Tibial nerve (tissue), 4 donors: ENCODE measurements at regions not wholly inside any gene's neighbourhood (a gene's known extent, or its start where the extent isn't known, plus 50 kb on each side); places are given as distances from the start of the nearest gene placed in this dataset.

Source experiments
- CTCF ChIP-seq, 5 experiments: fragments of 200-600 bp in 3 of 5; fragments of 450-650 bp in 2 of 5; sonication (generic) in 3 of 5; IDR thresholded peaks; one replicate each; pipeline ENCODE4 v1.5.1; 2016 to 2019; ENCODE audit warnings: antibody characterized with exemption in 5 of 5, mild to moderate bottlenecking in 3 of 5, moderate library complexity in 2 of 5
- EP300 ChIP-seq, 2 donors: sonication (generic); formaldehyde crosslinking; IDR thresholded peaks; one replicate each; pipeline ENCODE4 v1.6.1; 2017; ENCODE audit warnings: antibody characterized with exemption in 2 of 2, mild to moderate bottlenecking in 1 of 2

DNA sequence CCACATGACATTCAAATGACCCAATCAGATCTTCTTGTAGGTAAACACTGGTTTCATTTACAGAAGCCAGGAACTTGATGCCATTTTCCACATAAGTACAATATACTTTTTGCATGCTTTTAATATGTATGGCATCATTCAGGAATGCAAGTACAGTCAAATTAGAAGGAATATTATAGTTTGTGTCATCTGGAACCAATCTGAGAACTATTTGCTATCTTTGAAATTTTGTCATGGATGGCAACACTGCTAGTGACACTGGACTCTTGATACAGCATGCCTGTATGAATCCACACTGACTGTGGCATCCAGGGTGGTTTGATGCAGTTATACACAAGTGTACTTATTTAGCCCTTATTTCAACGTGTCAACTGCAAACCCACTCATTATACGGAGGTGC, 141.6 kb downstream of the EBLN2 start:
- TF ChIP-seq CTCF (IDR thresholded peaks at IDR 0.05) = no peak
- no peak for TF ChIP-seq EP300 (IDR thresholded peaks at IDR 0.05)
